MV-4-11 (cell line): ENCODE measurements at regions not wholly inside any gene's neighbourhood (a gene's known extent, or its start where the extent isn't known, plus 50 kb on each side); places are given as distances from the start of the nearest gene placed in this dataset.

Experiments
- DNase-seq: peaks from one replicate; lab custom pipeline; 2025; lab: John Stamatoyannopoulos, UW

DNA sequence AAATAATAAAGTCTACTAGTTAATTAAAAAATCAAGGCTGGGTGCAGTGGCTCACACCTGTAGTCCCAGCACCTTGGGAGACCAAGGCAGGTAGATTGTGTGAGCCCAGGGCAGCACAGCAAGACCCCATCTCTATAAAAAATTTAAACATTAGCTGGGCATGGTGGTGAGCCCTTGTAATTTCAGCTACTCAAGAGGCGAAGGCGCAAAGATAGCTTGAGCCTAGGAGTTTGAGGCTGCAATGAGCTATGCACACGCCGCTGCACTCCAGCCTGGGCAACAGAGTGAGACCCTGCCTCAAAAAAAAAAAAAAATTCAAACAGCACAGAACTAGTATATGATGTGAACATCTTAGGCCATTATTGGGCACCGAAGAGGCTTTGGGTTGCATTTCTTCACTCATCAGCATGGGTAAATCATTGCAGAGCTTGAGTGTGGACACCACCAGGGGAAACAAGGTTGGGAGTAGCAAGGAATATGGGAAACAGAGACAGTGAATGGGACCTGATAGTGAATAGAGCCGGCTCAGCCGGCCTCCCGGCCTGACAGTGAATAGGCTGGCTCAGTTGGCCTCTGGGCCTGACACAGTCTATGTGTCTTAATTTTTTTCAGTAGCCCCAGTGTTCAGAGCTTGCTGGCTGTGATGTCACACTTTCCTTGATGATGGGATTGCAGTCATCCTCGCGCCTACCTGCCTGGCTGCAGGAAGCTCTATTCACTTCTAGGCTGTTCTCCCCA, 89.1 kb upstream of the ERRFI1 start:
- no peak for DNase-seq

DNA sequence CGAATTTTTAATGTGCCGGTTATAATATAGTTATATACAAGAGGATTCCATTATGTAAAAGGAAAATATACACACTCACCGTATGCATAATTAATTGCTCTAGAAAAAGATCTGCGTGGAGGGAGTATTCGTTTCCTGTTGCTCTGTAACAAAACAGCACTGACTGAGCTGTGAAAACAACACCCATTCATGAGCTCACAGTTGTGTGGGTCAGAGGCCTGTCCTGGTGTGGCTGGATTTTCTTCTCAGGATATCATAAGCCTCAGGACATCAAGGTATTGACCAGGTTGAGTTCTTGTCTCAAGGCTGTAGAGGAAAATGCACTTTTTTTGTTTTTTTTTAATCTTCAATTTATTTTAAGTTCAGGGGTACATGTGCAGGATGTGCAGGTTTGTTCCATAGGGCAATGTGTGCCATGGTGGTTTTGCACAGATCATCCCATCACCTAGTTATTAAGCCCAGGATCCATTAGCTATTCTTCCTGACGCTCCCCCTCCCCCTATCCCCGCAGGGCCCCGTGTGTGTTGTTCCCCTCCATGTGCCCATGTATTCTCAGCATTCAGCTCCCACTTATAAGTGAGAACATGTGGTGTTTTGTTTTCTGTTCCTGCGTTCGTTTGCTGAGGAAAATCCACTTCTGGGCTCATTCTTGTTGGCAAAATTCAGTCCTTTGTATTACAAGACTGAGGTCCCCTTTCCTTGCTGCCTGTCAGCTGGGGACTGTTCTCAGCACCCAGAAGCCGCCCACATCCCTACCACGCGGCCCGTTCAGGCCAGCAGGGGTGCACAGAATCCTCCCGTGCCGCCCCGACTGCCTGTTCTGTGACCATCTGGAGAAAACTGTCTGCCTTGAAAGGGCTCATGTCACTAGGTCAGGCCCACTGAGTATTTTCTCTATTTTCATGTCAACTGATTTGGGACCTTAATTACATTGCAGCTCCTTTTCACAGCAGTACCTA, 87.4 kb upstream of the ERRFI1 start:
- no peak for DNase-seq

DNA sequence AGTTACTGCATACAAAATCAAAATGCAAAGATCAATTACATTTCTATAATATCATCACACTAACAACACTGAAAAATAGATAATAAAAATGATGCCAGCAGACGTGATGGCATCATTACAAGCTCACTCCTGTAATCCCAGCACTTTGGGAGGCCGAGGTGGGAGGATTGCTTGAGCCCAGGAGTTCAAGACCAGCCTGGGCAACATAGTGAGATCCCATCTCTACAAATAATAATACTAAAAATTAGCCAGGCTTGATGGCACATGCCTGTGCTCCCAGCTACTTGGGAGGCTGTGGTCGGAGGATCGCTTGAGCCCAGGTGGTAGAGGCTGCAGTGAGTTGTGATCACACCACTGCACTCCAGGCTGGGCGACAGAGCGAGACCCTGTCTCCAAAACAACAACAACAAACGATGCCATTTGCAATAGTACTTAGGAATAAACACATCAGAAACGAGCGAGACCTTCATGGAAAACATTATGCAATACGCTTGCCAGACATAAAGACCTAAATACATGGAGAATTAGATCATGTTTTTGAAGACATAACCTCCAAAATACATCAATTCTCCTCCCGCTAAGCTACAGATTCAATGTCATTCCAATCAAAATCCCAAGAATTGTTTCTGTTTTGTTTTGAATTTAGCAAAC, 86.6 kb upstream of the ERRFI1 start:
- DNase-seq, result no peak

DNA sequence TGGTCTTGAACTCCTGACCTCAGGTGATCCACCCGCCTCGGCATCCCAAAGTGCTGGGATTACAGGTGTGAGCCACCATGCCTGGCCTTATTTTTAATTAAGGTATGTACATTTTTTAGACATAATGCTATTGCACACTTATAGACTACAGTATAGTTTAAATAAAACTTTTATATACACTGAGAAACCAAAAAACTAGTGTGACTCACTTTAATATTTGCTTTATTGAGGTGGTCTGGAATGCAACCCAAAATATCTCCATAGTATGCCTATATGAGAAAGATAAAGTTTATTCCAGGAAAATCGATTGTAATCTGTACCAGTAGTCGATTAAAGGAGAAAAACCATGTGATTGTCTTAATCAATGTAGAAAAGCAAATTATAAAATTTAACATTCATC, 85.5 kb upstream of the ERRFI1 start:
- no peak for DNase-seq

DNA sequence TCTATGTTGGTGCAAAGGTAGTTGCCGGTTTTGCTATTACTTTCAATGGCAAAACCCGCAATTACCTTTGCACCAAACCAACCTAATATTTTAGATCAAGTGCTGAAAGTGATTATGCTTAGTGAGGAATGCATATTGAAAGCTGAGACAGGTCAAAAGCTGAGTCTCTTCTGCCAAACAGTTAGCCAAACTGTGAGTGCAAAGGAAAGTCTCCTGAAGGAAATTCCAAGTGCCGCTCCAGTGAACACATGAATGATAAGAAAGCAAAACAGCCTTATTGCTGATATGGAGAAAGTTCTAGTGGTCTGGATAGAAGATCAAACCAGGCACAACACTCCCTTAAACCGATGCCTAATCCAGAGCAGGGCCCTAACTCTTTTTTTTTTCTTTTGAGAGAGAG, 83.1 kb upstream of the ERRFI1 start:
- DNase-seq, result no peak

DNA sequence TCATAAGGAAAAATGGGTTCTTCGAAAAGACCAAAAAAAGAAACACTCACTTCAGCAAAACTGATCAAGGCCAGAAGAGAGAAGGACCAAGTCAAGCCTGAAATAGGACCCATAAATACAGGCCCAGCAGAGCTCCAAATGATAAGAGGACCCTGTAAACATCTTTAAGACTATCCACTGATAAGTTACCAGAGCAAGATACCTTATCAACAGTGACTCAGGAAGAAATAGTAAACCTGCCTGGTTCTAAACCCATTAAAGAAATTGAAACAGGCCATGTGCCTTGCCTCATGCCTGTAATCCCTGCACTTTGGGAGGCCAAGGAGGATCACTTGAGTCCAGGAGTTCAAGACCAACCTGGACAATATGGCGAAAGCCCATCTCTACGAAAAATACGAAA, 81.8 kb upstream of the ERRFI1 start:
- no peak for DNase-seq

DNA sequence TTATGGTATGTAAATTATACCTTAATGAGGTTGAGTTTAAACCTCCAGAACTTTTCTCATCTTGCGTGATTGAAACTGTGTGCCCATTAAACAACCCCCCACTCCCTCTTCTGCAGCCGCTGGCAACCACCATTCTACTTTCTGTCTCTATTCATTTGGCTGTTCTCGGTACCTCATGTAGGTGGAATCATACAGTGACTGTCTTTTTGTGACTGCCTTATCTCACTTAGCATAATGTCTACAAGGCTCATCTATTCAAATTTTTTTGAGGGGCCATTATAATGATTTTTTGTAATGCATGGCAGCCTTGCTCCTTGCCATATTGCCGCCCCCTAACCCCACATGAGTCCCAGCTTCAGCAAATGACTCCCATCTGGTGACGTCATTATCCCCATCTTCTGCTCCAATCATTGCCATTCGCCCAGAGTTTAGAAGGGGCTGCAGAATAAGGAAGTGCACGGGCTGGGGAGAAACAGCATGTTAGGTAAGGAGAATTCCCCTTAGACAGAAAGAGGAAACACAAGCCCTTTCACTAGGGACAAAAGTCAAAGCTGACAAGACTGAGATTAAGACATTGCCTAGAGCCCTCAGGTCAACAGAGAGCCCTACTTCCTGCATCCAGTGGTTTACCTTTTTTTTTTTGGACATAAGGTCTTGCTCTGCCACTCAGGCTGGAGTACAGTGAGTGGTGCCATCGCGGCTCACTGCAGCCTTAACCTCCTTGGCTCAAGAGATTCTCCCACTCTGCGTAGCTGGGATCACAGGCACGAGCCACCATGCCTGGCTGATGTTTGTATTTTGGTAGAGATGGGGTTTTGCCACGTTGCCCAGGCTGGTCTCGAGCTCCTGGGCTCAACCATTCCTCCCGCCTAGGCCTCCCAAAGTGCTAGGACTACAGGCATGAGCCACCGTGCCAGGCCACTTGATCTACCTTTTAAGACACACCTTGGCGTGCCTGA, 78.4 kb upstream of the ERRFI1 start:
- DNase-seq, result peak; percentile 85

DNA sequence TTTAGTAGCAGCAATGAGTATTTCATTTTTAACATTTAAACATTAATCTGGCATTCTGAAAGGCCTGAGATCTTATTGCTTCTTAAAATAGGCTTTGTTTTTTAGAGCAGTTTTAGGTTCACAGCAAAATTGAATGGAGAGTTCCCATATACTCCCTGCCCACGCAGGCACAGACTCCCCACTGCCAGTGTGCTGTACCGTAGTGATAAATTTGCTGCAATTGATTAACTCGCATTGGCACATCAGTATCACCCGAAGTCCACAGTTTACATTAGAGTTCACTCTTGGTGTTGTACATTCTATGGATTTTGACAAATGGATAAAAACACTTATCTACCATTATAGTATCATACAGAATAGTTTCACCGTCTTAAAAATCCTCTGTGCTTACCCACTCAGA, 71.8 kb upstream of the ERRFI1 start:
- DNase-seq, result no peak

DNA sequence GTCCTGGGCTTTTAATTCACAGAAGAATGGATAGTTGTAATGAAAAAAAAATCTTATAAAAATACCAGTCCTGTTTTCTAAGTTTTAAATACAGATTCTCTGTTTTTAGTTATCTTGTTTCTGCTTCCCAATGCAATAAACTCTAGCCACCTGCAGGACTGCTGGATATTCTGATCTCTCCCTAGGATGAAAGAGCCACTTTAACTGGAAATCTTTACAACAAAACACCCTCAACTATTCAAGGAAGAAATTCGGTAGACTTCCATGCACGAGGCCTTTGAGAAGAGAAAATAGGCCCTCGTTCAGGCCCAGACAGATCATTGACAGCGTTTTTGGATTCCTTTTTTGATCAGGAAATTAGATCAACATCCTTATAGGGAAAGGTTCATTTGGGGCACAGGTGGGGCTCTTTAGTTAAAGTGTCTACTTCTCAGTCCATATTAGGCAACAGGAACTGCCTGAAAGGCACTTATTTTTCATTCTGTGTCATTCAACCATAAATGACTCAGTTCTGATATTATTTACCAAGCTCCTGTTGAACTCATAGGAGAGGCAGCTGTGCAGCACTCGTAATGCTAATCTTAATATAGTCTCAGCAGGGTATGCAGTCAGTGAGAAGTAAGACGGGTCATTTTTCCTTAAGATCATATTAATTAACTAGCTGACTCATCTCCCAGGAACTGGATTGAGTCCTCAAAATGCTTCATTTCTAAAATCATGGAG, 71.1 kb upstream of the ERRFI1 start:
- DNase-seq, result peak; percentile 67

DNA sequence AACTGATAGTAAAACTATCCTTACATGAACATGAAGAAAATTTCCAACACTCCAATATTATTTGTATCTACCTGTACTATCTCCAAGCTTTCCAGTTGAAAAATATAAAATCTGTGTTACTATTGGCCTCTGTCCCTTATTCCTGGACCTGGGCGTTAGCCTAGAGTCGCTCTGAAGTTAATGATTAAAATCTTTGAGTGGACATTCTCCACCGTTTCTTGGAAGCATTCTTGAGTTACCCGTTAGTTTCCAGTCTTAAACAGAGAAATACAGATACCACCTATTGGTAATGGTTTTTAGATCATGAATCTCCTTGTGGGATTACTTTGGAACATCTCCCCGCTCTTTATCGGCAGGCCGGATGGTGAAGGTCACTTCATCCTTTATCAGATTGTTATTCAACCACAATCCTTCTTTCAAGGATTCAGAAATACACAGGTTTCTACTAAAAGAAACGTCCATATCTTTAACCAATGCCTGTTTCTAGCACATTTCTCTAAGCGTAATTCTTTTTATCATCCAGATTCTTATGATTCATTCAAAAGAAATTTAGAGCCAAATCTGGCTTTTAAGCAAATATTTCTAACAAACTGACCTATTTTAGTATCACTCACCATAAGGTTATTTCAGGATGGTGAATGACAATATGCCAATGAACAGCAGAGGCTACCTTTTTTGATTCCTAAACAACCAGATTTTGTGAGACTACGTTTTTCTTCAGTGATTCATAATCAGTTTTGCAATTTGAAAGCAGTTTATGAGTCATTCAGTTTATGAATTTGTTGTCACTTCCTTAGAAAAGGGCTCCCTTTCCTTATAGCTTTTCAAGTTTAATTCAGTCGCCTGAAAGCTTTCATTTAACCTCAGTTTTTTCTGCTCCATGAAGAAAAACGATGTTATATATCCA, 70.2 kb upstream of the ERRFI1 start:
- DNase-seq, result peak; percentile 65

DNA sequence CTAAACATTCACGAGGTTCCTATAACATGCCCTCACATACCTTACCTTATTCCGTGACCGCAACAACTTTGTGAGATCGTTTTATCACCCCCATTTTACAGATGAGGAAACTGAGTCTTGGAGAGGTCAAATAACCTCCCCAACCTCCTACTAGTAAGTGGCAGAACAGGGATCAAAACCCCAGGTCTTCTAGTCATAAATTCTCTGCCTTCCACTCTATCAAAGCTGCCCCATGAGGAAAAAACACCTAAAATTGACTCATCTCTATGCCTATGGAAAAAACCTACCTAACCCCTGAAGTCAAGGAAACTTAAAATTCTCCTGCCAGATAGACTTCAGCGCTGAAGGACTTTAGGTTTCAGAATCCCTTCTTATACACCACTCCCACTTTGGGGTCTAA, 69.5 kb upstream of the ERRFI1 start:
- no peak for DNase-seq

DNA sequence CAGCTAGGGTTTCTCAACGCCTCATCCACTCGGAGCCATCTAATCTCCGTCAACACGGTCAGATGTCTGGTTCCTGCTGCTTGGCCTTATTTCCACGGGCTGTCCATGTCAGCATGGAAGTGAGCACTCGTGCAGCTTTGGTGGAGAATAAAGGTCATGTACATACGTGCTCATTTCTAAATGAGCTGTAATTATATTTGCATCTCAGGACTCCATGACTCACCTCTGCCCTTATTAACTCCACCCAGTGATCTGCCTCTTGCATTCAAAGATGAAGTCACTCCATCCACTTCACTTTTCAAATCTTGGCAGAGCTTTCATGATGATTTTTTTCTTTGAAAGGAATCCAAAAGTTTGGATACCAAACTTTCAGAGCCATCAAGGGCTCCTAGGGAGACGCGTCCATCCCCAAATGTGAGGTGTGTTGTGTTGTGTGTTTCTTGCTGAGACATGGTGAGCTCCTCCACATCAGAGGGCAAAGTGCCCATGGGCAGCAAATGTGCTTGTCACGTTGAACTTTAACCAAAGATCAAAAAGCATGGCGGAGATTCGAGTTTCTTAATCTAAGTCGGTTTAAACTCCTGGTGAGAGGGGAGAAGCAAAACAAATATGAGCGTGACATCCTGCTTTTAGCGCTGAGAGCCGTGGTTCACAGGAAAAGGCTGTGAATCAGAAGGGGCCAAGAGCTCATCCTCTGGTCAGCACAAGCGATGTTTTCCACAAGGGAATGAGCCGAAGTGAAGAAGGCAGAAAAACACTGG, 68.6 kb upstream of the ERRFI1 start:
- DNase-seq, result no peak

DNA sequence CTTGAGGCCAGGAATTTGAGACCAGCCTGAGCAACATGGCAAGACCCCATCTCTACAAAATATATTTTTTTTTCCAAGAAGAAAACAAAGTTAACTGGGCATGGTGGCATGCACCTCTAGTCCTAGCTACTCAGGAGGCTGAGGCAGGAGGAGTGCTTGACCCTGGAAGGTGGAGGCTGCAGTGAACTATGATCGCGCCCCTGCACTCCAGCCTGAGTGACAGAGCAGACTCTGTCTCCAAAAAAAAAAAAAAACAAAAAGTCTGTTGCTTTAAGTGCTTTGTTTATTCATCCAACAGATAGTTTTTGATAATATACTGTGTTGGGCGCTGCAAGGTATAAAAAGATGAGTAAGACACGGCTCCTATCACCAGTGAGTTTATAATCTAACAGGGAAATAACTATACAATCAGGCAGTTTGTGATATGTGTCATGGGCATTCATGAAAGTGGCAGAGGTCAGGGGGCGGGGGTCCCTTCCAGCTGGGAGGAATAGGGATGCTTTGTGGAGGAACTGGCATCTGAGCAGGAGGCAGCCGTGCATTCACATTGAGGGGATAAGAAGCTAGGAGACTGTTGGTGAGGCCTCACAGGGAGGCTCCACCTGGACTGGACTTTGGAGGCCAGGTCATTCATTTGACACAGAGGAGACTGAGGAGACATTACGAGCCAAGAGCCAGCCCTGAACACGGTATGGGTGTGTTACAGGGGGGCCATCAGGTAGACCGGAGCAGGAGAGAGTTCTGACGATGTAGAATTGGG, 67.3 kb upstream of the ERRFI1 start:
- DNase-seq, result no peak

DNA sequence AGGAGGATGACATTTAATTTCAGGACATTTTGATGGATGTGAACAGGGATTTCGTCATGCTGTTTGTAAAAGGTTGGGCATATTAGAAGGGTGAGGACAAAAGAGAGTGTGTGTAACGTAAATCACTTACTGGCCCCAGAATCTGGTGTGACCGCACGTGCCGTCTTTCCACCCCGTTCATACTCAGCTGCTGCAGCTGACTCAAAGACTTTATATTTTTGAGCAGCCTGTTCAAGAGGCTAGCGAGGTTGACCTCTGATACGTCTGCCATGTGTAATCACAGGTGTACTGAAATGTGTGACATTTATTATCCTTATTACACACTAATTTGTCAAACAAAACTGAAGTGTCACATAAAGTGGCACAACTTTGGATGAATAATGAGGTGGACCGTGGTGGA, 66.5 kb upstream of the ERRFI1 start:
- no peak for DNase-seq

DNA sequence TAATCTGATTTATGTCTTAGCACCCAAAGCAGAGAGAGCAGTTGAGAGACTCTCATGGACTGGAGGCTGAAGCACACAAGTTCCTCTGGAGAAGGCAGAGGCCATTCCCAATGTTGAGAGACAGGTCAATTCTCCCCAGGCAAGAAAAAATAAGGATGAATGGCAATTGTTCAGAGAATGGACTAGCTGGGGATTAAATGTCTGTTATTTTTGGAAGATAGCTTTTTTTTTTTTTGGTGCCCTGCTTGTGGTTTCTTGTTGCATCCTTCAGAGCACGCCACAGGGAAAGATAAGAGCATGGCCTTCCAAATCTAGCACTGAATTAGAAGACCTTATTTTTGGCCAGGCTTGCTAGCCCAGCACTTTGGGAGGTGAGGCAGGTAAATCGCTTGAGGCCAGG, 65.6 kb upstream of the ERRFI1 start:
- no peak for DNase-seq

DNA sequence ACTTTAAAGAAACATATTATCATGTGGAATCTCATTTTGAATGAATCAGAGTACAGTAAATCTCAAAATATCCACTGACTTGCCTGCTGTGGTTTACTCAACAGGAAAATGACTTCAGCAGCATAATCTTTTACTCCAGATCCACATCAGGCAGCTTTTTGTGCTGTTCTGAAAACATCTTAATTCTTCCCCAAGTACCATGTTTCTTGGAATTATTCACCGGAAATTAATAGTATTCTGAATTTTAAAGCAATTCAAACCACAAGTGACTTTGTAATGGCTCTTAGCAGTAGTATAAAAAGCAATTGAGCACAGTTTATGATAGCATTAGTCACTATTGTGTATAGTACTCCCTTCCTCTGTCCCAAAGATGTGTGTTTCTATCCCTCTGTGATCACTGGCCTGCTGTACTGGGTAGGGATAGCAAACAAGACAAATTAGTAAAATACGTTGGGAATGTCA, 64.2 kb upstream of the ERRFI1 start:
- no peak for DNase-seq

DNA sequence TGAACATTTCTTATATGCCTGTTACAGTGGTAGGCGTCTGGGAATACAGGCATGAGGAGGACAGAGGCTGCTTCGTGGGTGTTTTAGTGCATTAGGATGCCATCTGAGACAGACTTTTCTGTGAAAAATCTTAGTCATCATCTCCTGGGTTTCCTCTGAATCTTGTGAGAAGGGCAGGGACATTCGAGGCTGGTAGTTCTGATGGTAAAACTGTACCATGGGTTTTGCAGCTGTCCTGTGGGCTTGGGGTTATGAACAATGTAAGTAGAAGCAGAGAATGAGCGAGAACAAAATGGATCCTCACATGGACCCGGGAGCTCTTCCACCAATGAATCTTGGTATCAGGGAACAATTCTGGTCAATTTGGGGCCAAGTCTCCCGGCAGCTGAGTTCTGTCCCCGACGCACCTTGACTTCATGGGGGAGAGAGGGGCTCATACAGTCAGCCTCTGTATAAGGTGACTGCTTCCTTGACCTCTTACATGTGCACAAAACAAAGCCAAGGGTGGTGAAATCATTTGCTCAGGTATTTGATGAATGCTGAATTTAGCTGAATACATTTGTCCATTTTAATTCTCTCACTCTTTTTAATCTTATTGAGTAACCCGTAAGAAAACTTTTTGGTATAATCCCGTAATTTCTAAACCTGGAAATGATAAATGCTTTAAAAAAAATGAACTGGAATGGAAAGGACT, 63.6 kb upstream of the ERRFI1 start:
- DNase-seq, result no peak

DNA sequence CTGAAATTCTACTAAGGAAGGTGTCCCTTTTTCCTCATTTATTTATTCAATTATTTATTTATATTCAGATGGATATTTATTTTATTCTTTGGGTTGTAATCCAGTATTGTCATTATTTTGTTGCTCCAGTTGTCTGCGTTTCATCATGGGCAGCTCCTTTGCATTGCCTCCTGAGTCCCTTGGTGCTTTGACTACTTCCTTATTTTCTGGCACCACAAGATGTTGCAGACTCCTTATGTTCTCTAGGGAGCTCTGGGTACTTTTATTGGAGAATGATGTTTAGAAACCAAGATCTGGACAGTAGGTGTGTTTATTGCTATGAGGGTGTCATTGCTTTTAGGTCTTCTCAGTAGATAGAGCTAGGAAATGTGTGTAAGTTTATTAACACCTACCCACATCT, 59.9 kb upstream of the ERRFI1 start:
- peak; percentile 79 for DNase-seq
